ENCODE measurements at regions not wholly inside any gene's neighbourhood (a gene's known extent, or its start where the extent isn't known, plus 50 kb on each side); places are given as distances from the start of the nearest gene placed in this dataset.

- DNase-seq, result no peak
Observed at GRCh38 chr13:34046457-34046856, 228.5 kb downstream of the RFC3 start.

- no peak for DNase-seq
Observed at GRCh38 chr13:34048652-34049051, 230.7 kb downstream of the RFC3 start.

GRCh38 chr13:34056733-34057258 lies 238.8 kb downstream of the RFC3 start:
- no peak for DNase-seq

GRCh38 chr13:34064456-34065205 lies 246.7 kb downstream of the RFC3 start:
- DNase-seq, result no peak

GRCh38 chr13:34065928-34066327 lies 248.0 kb downstream of the RFC3 start:
- DNase-seq, result no peak

- DNase-seq, result no peak
Observed at GRCh38 chr13:34066344-34066743, 248.4 kb downstream of the RFC3 start.

GRCh38 chr13:34070006-34070405 lies 252.1 kb downstream of the RFC3 start:
- no peak for DNase-seq

GRCh38 chr13:34070544-34071303 lies 252.8 kb downstream of the RFC3 start:
- no peak for DNase-seq

GRCh38 chr13:34076319-34076718 lies 258.4 kb downstream of the RFC3 start:
- no peak for DNase-seq

- no peak for DNase-seq
Observed at GRCh38 chr13:34076943-34077703, 259.2 kb downstream of the RFC3 start.

- no peak for DNase-seq
Observed at GRCh38 chr13:34078334-34078999, 260.5 kb downstream of the RFC3 start.

GRCh38 chr13:34085204-34085603 lies 267.3 kb downstream of the RFC3 start:
- no peak for DNase-seq

GRCh38 chr13:34086281-34086680 lies 268.3 kb downstream of the RFC3 start:
- DNase-seq, result no peak

GRCh38 chr13:34087791-34088190 lies 269.8 kb downstream of the RFC3 start:
- DNase-seq, result no peak

GRCh38 chr13:34103854-34104253 lies 285.9 kb downstream of the RFC3 start:
- no peak for DNase-seq

- DNase-seq, result no peak
Observed at GRCh38 chr13:34104853-34105252, 286.9 kb downstream of the RFC3 start.

- DNase-seq, result no peak
Observed at GRCh38 chr13:34107806-34108205, 289.9 kb downstream of the RFC3 start.

- no peak for DNase-seq
Observed at GRCh38 chr13:34108410-34108809, 290.5 kb downstream of the RFC3 start.

GRCh38 chr13:34114581-34114980 lies 296.6 kb downstream of the RFC3 start:
- no peak for DNase-seq

- DNase-seq, result no peak
Observed at GRCh38 chr13:34116651-34117050, 298.7 kb downstream of the RFC3 start.

- DNase-seq, result no peak
Observed at GRCh38 chr13:34124666-34125306, 306.8 kb downstream of the RFC3 start.

- no peak for DNase-seq
Observed at GRCh38 chr13:34127523-34127922, 309.6 kb downstream of the RFC3 start.
